AML-193 (cell line): ENCODE measurements at regions not wholly inside any gene's neighbourhood (a gene's known extent, or its start where the extent isn't known, plus 50 kb on each side); places are given as distances from the start of the nearest gene placed in this dataset.

Experiments
- DNase-seq, 2 experiments: peaks; one replicate each; lab custom pipeline; 2025; lab: John Stamatoyannopoulos, UW

- DNase-seq, result no peak
Measured at GRCh38 chr10:109203646-109204353, 719.5 kb downstream of the XPNPEP1 start.

GRCh38 chr10:109202111-109202510 lies 721.2 kb downstream of the XPNPEP1 start:
- DNase-seq, result no peak

DNA sequence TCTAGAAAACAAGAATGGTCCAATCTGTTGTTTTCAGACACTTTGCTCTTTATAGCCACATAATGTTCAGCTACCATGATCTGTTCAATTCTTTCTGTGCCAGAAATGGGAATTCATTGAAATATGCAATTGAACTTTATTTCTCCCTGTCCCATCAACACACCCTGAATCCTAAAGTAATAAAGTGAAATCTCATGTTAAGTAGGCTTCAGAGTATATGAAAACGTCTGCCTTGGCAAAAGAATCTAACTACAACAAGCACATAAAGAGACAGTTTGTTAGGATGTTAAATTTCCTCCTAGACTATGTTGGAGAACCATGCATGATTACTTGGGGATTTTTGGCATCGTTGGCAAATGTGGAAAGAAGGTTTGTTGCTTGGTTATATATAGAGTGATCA lies 722.7 kb downstream of the XPNPEP1 start:
- DNase-seq, result no peak

DNA sequence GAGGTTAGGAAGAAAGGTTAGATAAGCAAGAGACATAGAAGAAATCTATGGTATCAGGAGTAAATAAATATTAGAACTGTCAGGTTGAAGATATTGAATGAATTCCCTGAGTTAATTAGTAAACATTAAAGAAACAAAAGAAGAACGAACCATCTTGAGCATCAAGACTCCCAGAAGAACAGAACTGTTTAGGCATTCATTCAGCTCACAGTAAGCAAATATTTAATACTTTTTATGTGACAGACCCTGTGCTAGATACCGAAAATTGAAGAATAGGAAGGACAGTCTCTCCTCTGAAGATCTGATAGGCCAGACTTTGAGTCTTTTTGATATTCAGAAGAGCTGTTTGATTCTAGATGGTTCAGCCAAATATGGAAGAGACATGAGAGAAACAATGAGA lies 731.5 kb downstream of the XPNPEP1 start:
- DNase-seq, result no peak

DNA sequence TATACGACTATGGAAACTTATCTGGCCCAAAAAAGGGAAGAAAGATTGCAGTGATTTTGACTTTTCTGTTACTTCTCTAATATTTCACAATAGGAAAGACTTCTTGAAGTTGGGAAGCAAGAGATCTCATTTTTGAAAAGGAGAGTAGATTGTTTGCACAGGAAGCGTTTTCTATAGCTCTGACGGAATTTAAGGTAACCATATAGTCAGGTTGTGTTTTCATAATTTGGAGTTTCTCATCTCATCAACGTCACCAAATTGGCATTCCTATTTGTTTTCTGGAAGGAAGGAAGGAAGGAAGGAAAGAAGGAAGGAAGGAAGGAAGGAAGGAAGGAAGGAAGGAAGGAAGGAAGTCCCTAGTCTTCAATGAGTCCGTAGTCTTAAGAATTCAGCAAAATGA lies 732.0 kb downstream of the XPNPEP1 start:
- DNase-seq, result no peak

DNA sequence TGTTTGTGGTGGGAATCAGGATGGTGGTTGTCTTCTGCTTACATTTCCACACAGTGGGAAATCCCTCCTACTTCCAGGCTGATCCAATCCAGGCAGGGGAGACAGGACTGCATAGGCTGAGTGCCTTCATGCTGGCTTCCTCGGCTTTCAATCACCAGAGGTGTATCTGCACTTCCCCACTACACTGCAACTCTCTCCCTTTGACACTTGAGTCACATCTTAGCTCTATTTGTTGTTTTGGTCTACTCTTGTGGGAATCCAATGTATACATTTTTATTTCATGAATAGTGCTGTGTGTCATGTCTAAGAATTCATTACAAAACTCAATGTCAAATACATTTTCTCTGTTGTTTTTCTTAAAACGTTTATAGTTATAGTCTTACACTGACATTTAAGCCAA lies 735.6 kb downstream of the XPNPEP1 start:
- DNase-seq, result no peak

GRCh38 chr10:109183366-109183765 lies 739.9 kb downstream of the XPNPEP1 start:
- no peak for DNase-seq

DNA sequence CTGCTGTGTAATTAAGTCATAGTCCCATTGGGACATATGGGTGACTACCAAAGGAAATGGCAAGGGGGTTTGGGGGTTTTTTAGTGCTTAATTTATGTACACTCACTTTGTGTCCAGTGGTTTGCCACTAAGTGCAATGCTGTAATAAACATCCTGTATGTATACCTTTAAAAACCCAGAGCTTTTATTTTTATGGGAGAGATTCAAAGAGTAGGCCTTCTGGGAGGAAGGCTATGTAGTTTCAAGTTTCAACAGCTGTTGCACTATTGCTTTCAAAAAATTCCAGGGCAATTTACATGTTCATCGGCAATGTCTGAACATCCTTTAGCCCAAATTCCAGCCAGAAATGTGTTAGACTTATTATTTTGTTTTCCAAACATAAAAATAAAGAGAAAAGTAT lies 744.7 kb downstream of the XPNPEP1 start:
- no peak for DNase-seq

DNA sequence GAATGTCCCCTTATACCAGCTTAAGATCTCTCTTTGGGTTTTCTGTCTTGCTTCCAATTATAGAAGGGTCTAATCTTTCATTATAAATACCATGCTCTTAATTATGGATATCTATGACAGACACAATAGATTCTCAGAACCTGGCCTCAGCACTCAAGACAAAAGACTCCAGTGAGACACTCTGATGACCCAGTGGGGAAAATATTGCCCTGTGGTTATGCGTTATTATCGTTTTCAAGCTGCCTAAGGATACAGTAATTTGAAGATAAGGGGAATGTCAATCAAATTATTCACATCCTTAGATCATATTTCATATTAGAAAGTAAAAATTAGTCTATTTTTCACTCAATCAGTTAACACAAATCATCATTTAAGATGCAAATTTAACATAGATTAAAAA lies 748.8 kb downstream of the XPNPEP1 start:
- no peak for DNase-seq

- DNase-seq, result no peak
Measured at GRCh38 chr10:109173937-109174336, 749.4 kb downstream of the XPNPEP1 start.

DNA sequence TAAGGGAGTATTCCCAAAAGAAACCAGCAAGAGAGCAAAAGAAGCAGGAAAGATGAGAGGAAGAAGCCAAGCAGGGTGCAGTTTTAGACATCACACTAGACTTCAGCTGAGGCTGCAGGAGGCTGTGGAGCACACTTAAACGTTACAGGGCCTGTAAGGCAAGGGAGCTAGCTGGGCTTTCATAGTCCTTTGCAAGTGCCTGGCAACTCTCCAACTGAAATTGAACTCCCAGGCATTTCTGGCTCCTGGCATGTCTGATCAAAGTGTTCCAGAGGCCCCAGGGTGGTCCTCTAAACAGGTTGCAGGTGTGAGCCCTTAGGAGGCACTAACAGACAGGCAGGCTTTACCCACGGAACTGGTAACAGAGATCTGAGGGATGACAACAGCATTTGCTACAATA lies 750.2 kb downstream of the XPNPEP1 start:
- no peak for DNase-seq

- no peak for DNase-seq
Measured at GRCh38 chr10:109166935-109167334, 756.4 kb downstream of the XPNPEP1 start.

DNA sequence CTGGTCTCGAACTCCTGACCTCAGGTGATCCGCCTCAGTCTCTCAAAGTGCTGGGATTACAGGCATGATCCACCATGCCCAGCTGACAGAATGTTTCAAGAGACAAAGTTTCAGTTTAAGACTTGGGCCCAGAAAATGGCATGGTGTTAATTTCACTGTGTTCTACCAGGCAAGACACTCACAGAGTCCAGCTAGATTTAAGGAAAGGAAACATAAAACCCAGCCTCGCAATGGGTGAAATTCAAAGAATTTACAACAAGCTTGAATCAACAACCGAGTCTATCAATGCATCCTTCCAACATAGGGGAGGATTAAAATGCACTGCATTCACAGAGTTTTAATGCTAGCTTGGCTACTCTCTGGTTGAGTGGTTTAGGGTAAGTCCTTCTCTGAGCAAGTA lies 764.0 kb downstream of the XPNPEP1 start:
- no peak for DNase-seq

DNA sequence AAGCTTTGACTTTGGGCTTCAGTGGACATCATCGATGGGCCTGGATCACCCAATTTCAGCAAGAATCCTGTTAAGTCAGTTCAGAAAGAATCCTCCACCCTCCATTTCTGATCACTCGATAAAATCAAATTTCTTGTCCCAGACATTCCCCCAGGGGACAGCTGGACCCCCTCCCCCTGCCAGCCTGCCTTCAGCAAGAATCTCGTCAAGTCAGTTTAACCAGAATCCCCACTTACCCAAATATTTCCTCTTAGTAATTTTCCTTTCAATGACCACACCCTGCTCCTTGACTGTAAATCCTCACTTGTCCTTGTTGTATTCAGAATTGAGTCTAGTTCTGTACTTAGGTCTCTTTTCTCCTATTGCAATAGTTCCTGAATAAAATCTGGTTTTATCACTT lies 766.9 kb downstream of the XPNPEP1 start:
- DNase-seq, result no peak

DNA sequence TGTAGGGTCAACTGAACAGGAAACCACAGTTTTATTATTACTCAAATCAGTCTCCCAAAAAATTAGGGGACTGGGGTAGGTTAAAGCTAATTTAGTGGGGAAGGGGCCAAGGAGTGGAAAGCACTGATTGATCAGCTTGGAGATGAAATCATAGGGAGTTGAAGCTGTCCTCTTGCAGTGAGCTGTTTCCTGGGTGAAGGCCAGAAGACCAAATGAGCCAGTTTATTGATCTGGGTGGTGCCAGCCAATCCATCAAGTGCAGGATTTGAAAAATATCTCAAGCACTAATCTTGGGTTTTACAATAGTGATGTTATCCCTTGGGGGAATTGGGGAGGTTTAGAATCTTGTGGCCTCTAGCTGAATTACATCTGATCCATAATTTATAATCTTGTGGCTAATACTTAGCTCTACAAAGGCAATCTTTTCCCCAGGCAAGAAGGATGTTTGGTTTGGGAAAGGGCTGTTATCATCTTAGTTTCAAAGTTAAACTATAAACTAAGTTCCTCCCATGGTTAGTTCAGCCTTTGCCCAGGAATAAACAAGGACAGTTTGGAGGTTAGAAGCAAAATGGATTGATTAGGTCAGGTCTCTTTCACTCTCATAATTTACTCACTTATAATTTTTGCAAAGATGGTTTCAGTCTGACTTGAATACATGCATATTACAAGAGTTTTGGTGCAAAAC lies 773.5 kb downstream of the XPNPEP1 start:
- no peak for DNase-seq

DNA sequence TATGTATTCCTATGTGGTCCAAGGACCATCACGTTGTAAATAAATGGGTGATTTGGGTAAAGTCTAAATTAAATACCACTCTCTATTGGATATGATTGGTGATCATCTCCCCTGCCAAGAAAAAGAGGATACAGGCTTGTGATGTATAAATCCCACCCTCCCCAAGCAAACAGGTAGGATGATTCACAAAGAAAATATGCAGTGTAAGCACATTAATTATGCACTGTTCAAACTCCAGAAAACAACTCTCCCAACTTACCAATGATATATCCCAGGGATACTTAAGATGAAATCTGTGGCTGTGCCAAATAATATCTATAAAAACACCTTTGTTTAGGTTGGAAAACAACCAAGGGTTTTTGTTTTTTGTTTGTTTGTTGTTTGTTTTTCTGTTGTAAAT lies 795.9 kb downstream of the XPNPEP1 start:
- DNase-seq, result no peak

DNA sequence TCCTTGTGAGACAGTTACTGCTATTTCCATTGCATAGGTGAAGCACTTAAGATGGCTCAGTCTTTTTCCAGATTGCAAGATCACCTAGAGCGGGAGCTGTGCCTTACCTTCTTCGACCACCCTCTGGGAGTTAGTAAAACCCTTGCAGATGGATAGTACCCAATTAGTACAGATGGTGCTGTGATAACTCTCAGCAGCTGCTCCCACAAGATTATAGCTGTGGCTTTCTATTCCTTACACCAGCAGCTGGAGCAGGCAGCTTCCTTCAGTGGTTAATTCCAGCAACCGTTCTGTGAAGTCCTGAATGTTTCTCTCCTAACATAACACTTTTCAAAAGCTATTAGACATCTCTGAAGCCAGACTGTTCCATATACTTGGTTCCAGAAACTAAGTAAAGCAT lies 796.8 kb downstream of the XPNPEP1 start:
- DNase-seq, result no peak

GRCh38 chr10:109126016-109126415 lies 797.3 kb downstream of the XPNPEP1 start:
- DNase-seq, result no peak

DNA sequence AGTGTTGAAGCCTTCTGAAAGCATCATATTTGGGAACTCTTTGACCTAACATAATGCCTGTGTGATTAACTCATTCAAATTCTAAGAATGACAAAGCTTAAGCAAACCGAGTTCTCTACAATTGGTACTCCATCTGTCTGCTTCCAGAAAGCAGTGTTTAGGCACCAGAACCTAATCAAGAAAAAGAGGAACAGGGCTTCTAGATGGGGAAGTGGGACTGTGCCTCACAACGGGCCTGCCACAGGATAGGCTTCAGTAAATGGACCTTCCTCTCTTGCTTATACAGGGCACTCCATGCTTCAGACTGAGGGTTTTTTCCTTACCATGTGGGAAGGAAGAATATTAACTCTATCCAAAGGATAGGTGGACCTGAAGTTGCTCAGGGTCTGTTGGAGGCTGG lies 808.1 kb downstream of the XPNPEP1 start:
- no peak for DNase-seq

DNA sequence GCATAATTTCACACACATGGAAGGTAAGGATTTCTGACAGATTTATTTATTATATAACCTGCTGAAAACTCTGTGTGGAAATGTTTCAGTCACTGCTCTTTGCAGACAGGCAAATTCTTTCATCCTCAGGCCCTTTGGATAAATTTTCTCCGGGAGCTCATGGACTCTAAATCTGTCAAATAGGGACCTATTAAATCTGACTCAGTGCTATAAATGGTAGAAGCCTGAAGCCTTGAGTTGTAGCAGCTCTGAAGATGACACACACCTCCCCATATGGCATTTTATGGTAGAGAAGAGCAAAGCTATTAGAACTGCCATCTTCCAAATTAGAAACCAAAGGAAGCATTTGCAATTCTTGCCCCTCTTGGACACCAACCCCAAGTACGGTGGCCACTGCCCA lies 808.7 kb downstream of the XPNPEP1 start:
- no peak for DNase-seq

DNA sequence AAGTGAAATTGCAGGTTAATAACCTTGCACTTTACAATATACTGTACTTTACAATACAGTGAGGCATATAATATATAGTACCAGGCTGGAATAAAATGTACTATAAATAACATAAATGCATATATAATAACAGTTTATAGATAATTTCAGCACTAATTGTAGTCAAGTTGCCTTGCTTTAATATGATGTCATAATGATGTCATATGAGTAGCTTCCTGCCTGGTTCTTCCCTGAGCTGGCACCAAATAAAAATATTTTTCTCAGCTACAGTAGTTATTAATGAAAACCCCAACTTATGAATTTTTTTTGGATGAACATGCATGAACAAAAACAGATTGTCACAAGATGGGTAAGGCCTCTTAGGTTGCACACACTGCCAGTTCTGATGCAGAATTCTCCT lies 816.7 kb downstream of the XPNPEP1 start:
- DNase-seq, result no peak

GRCh38 chr10:109105725-109106124 lies 817.6 kb downstream of the XPNPEP1 start:
- DNase-seq, result no peak

- DNase-seq, result no peak
Measured at GRCh38 chr10:109104806-109105205, 818.5 kb downstream of the XPNPEP1 start.

GRCh38 chr10:109103278-109103677 lies 820.0 kb downstream of the XPNPEP1 start:
- no peak for DNase-seq
